Osteoblast (primary cell): ENCODE measurements at regions not wholly inside any gene's neighbourhood (a gene's known extent, or its start where the extent isn't known, plus 50 kb on each side); places are given as distances from the start of the nearest gene placed in this dataset.
A peak's percentile ranks its signal among the peaks of the same experiment; 100 is the strongest.

Experiments used
- DNase-seq: peaks from one replicate; pipeline ENCODE4 v3.0.0; 2011; ENCODE audit warnings: low spot score, mixed read lengths; ENCODE audit not compliant: insufficient read length; ENCODE audit errors: missing footprints
- H2AFZ ChIP-seq: 2 replicates; pipeline ENCODE4 v1.6.0; 2011; ENCODE audit warnings: mild to moderate bottlenecking, low read length
- H3K27ac ChIP-seq: 2 replicates; pipeline ENCODE4 v1.5.1; 2011; ENCODE audit warnings: mild to moderate bottlenecking, low read depth, low read length, moderate library complexity
- H3K27me3 ChIP-seq: 2 replicates; pipeline ENCODE4 v1.6.0; 2012; ENCODE audit warnings: mild to moderate bottlenecking, control low read depth, inconsistent platforms, low read length, moderate library complexity; ENCODE audit not compliant: insufficient read depth
- H3K36me3 ChIP-seq: 2 replicates; pipeline ENCODE4 v1.5.1; 2011; ENCODE audit warnings: mild to moderate bottlenecking, low read length, control low read depth, moderate library complexity; ENCODE audit not compliant: insufficient read depth
- H3K4me1 ChIP-seq: 2 replicates; pipeline ENCODE4 v1.5.1; 2011; ENCODE audit warnings: mild to moderate bottlenecking, low read length, control low read depth, moderate library complexity; ENCODE audit not compliant: insufficient read depth
- H3K4me2 ChIP-seq: 2 replicates; pipeline ENCODE4 v1.6.0; 2011; ENCODE audit warnings: mild to moderate bottlenecking, low read length; ENCODE audit not compliant: insufficient read depth
- H3K4me3 ChIP-seq: fragments of 200-600 bp; sonication (generic); 3 replicates; pipeline ENCODE4 v1.5.1; 2012; ENCODE audit warnings: mild to moderate bottlenecking, low read length, inconsistent platforms; ENCODE audit not compliant: insufficient read depth
- H3K79me2 ChIP-seq: 2 replicates; pipeline ENCODE4 v1.6.0; 2012; ENCODE audit warnings: mild to moderate bottlenecking, low read length, control low read depth, inconsistent platforms; ENCODE audit not compliant: insufficient read depth
- H3K9me3 ChIP-seq: 2 replicates; pipeline ENCODE4 v1.5.1; 2011; ENCODE audit warnings: low read depth, low read length, control low read depth
- H4K20me1 ChIP-seq: 2 replicates; pipeline ENCODE4 v1.6.0; 2012; ENCODE audit warnings: mild to moderate bottlenecking, low read length, control low read depth; ENCODE audit not compliant: insufficient read depth
- CTCF ChIP-seq: IDR thresholded peaks from 2 replicates; pipeline ENCODE4 v1.5.1; 2011; ENCODE audit warnings: mild to moderate bottlenecking, low read depth, low read length, moderate library complexity; ENCODE audit errors: extremely low read depth

GRCh38 chr5:173500213-173500560 lies 116.3 kb downstream of the BOD1 start:
- no peak overlapping the region for H3K4me2 ChIP-seq
- no peaks in the 10 kb centered on the region for H3K9me3 ChIP-seq
- no peaks in the 10 kb centered on the region for H3K27me3 ChIP-seq
- H3K79me2 ChIP-seq = no peaks in the 10 kb centered on the region
- peaks cover 9% of the 10 kb centered on the region for H3K4me1 ChIP-seq
- H3K36me3 ChIP-seq = no peaks in the 10 kb centered on the region
- H2AFZ ChIP-seq = no peak overlapping the region
- TF ChIP-seq CTCF = no peak
- no peak overlapping the region for H3K4me3 ChIP-seq
- H3K27ac ChIP-seq = no peak overlapping the region
- no peak for DNase-seq
- H4K20me1 ChIP-seq = no peaks in the 10 kb centered on the region

GRCh38 chr5:173499471-173500212 lies 116.8 kb downstream of the BOD1 start:
- no peak overlapping the region for H3K4me3 ChIP-seq
- no peaks in the 10 kb centered on the region for H3K9me3 ChIP-seq
- TF ChIP-seq CTCF = no peak
- no peaks in the 10 kb centered on the region for H3K79me2 ChIP-seq
- H3K36me3 ChIP-seq = no peaks in the 10 kb centered on the region
- H2AFZ ChIP-seq = peak overlapping the region; percentile 16
- H3K4me2 ChIP-seq = no peak overlapping the region
- DNase-seq = no peak
- H4K20me1 ChIP-seq = no peaks in the 10 kb centered on the region
- no peaks in the 10 kb centered on the region for H3K27me3 ChIP-seq
- H3K27ac ChIP-seq = no peak overlapping the region
- H3K4me1 ChIP-seq = peaks cover 9% of the 10 kb centered on the region

- no peak for TF ChIP-seq CTCF
- Histone ChIP-seq H3K4me3 (no peak overlapping the region), H3K4me1 (peaks cover 9% of the 10 kb centered on the region), H4K20me1 (no peaks in the 10 kb centered on the region), H3K79me2 (no peaks in the 10 kb centered on the region), H3K27me3 (no peaks in the 10 kb centered on the region), H3K27ac (peak overlapping the region; percentile 5), H3K9me3 (no peaks in the 10 kb centered on the region), H3K4me2 (peak overlapping the region; percentile 54), H2AFZ (peak overlapping the region; percentile 78), H3K36me3 (no peaks in the 10 kb centered on the region)
- DNase-seq = peak; percentile 74
Observed at GRCh38 chr5:173498739-173499470, 117.5 kb downstream of the BOD1 start.

- Histone ChIP-seq H3K27me3 (no peaks in the 10 kb centered on the region), H3K4me2 (peak overlapping the region; percentile 54), H3K4me1 (peaks cover 9% of the 10 kb centered on the region), H4K20me1 (no peaks in the 10 kb centered on the region), H3K27ac (peak overlapping the region; percentile 5), H3K9me3 (no peaks in the 10 kb centered on the region), H3K79me2 (no peaks in the 10 kb centered on the region), H3K36me3 (no peaks in the 10 kb centered on the region), H2AFZ (peak overlapping the region; percentile 78), H3K4me3 (peak overlapping the region; percentile 38)
- TF ChIP-seq CTCF = no peak
- peak; percentile 92 for DNase-seq
Observed at GRCh38 chr5:173498286-173498685, 118.2 kb downstream of the BOD1 start.
